ENCODE measurements at regions not wholly inside any gene's neighbourhood (a gene's known extent, or its start where the extent isn't known, plus 50 kb on each side); places are given as distances from the start of the nearest gene placed in this dataset.
"Not testable (repeated sequence)": the region's sequence is repeated elsewhere in the genome, so short reads cannot be mapped to it uniquely, and the experiment has no call there.

DNA sequence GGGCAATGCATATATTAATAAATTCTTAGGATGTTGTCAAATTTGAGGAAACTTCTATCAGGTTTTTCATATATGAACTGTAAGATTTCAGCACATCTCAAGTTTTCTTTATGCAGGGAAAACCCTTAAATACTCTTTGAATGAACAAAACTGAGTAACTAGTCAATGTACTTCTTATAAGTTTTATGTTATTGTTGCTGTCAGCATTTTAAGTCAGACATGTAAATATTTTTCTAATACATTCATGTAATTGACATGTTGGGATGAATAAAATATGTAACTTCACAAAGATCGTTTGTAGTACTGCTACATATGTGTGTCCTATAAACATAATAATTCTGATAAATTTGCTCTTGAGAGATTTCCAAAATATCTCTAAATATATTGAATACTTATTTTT, 109.6 kb downstream of the BMP4 start:
- Histone ChIP-seq H3K4me1 (ENCODE audit: control insufficient read depth in 3 of 3, insufficient read depth in 3 of 3, low read length in 3 of 3) (no peaks in the 10 kb centered on the region), H3K27me3 (ENCODE audit: control insufficient read depth in 3 of 3, insufficient read depth in 3 of 3, low read length in 3 of 3) (no peaks in the 10 kb centered on the region), H3K36me3 (ENCODE audit: control insufficient read depth in 3 of 3, insufficient read depth in 3 of 3, low read length in 3 of 3) (no peaks in the 10 kb centered on the region)

DNA sequence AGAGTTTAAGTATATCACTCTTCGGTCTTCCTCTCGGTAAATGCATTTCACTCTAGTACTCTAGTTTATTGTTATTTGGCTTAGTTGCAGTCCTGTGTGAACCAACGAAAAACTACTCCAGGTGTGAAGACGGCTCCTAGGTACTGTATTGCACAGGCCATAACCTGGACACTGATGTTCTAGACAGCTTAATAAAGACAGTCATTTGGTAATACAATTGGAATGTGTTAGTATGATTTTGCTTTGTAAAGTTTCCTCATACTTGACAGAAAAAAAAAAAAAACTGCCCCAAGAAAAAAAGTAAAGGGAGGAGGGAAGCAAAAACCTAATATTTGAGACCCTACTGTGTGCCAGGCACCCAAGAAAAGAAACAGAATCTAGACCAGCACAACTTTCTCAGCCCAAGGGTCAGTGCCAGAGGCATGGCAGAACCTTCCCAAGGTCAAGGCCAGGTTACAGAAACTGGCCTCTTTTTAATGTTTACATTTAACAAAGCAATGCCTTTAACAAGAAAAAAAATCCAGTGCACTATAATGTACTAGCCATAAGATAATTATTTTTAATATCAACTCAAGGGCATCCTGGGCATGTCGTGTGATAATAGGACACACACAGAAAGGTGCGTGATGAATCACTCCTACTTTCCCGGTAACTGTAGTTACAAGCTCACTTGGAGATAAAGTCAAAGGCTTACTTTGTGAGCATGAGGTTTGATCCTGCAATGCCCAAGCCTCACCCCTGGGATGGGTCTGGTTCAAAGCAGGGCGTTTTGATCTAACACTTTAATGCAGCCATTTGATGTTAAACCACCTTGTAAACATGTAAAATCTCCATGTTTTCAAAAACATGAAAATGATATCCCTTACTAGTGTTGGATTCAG, 110.6 kb downstream of the BMP4 start:
- Histone ChIP-seq H3K9me3 (ENCODE audit: control insufficient read depth in 3 of 3, low read length in 3 of 3) (no peaks in the 10 kb centered on the region), H3K4me1 (ENCODE audit: control insufficient read depth in 3 of 3, insufficient read depth in 3 of 3, low read length in 3 of 3) (no peaks in the 10 kb centered on the region), H3K27ac (ENCODE audit: low read depth, low read length) (no peak overlapping the region), H3K36me3 (ENCODE audit: control insufficient read depth in 3 of 3, insufficient read depth in 3 of 3, low read length in 3 of 3) (no peaks in the 10 kb centered on the region), H3K27me3 (ENCODE audit: control insufficient read depth in 3 of 3, insufficient read depth in 3 of 3, low read length in 3 of 3) (no peaks in the 10 kb centered on the region), H3K9ac (ENCODE audit: low read depth in 1 of 3, low read length in 3 of 3) (no peak overlapping the region), H3K4me3 (ENCODE audit: low read length in 3 of 3) (no peak overlapping the region)

More for the DNA sequence above, 109.6 kb downstream of the BMP4 start:
- Histone ChIP-seq H3K9me3 (ENCODE audit: control insufficient read depth in 3 of 3, low read length in 3 of 3) (no peaks in the 10 kb centered on the region), H3K4me3 (ENCODE audit: low read length in 3 of 3) (no peak overlapping the region), H3K9ac (ENCODE audit: low read depth in 1 of 3, low read length in 3 of 3) (no peak overlapping the region), H3K27ac (ENCODE audit: low read depth, low read length) (no peak overlapping the region)

DNA sequence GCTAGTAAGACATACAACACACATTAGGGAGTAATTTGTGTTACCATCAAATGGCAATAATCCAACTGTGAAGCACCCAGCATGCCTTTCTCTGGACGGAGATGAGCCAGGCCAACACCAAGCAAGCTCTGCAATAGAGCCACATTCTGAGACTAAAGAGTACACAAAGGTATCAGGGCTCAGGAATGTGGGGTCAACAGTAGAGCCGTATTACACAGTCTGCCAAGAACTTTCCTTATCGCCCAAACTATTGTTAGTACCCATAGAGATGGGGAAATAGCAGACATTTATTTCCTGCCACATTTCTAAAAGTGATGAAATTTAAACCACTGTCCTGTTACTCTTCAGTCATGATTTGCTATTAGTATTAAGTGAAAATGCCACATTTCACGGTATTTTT, 113.7 kb downstream of the BMP4 start:
- H3K9ac ChIP-seq (ENCODE audit: low read depth in 1 of 3, low read length in 3 of 3) = no peak overlapping the region

GRCh38 chr14:53841109-53842099, 115.2 kb downstream of the BMP4 start:
- no peak overlapping the region for H3K9ac ChIP-seq (ENCODE audit: low read depth in 1 of 3, low read length in 3 of 3)
- no peak overlapping the region for H3K4me3 ChIP-seq (ENCODE audit: low read length in 3 of 3)
- no peaks in the 10 kb centered on the region for H3K9me3 ChIP-seq (ENCODE audit: control insufficient read depth in 3 of 3, low read length in 3 of 3)
- H3K27ac ChIP-seq (ENCODE audit: low read depth, low read length) = no peak overlapping the region
- no peaks in the 10 kb centered on the region for H3K27me3 ChIP-seq (ENCODE audit: control insufficient read depth in 3 of 3, insufficient read depth in 3 of 3, low read length in 3 of 3)
- H3K36me3 ChIP-seq (ENCODE audit: control insufficient read depth in 3 of 3, insufficient read depth in 3 of 3, low read length in 3 of 3) = no peaks in the 10 kb centered on the region
- no peaks in the 10 kb centered on the region for H3K4me1 ChIP-seq (ENCODE audit: control insufficient read depth in 3 of 3, insufficient read depth in 3 of 3, low read length in 3 of 3)

More for the DNA sequence above, 113.7 kb downstream of the BMP4 start:
- no peak overlapping the region for H3K27ac ChIP-seq (ENCODE audit: low read depth, low read length)
- no peak overlapping the region for H3K4me3 ChIP-seq (ENCODE audit: low read length in 3 of 3)
- H3K36me3 ChIP-seq (ENCODE audit: control insufficient read depth in 3 of 3, insufficient read depth in 3 of 3, low read length in 3 of 3) = no peaks in the 10 kb centered on the region
- H3K9me3 ChIP-seq (ENCODE audit: control insufficient read depth in 3 of 3, low read length in 3 of 3) = no peaks in the 10 kb centered on the region
- no peaks in the 10 kb centered on the region for H3K4me1 ChIP-seq (ENCODE audit: control insufficient read depth in 3 of 3, insufficient read depth in 3 of 3, low read length in 3 of 3)
- H3K27me3 ChIP-seq (ENCODE audit: control insufficient read depth in 3 of 3, insufficient read depth in 3 of 3, low read length in 3 of 3) = no peaks in the 10 kb centered on the region

- Histone ChIP-seq H3K4me3 (ENCODE audit: low read length in 3 of 3) (no peak overlapping the region), H3K9me3 (ENCODE audit: control insufficient read depth in 3 of 3, low read length in 3 of 3) (no peaks in the 10 kb centered on the region), H3K4me1 (ENCODE audit: control insufficient read depth in 3 of 3, insufficient read depth in 3 of 3, low read length in 3 of 3) (no peaks in the 10 kb centered on the region), H3K27ac (ENCODE audit: low read depth, low read length) (no peak overlapping the region), H3K27me3 (ENCODE audit: control insufficient read depth in 3 of 3, insufficient read depth in 3 of 3, low read length in 3 of 3) (no peaks in the 10 kb centered on the region), H3K36me3 (ENCODE audit: control insufficient read depth in 3 of 3, insufficient read depth in 3 of 3, low read length in 3 of 3) (no peaks in the 10 kb centered on the region), H3K9ac (ENCODE audit: low read depth in 1 of 3, low read length in 3 of 3) (no peak overlapping the region)
These were observed 116.2 kb downstream of the BMP4 start for GRCh38 chr14:53840444-53840843.

GRCh38 chr14:53838374-53838773, 118.3 kb downstream of the BMP4 start:
- no peak overlapping the region for H3K9ac ChIP-seq (ENCODE audit: low read depth in 1 of 3, low read length in 3 of 3)
- no peaks in the 10 kb centered on the region for H3K27me3 ChIP-seq (ENCODE audit: control insufficient read depth in 3 of 3, insufficient read depth in 3 of 3, low read length in 3 of 3)
- H3K4me3 ChIP-seq (ENCODE audit: low read length in 3 of 3) = no peak overlapping the region
- no peaks in the 10 kb centered on the region for H3K4me1 ChIP-seq (ENCODE audit: control insufficient read depth in 3 of 3, insufficient read depth in 3 of 3, low read length in 3 of 3)
- H3K27ac ChIP-seq (ENCODE audit: low read depth, low read length) = no peak overlapping the region
- H3K9me3 ChIP-seq (ENCODE audit: control insufficient read depth in 3 of 3, low read length in 3 of 3) = no peaks in the 10 kb centered on the region
- H3K36me3 ChIP-seq (ENCODE audit: control insufficient read depth in 3 of 3, insufficient read depth in 3 of 3, low read length in 3 of 3) = no peaks in the 10 kb centered on the region

- H3K27me3 ChIP-seq (ENCODE audit: control insufficient read depth in 3 of 3, insufficient read depth in 3 of 3, low read length in 3 of 3); H3K27ac ChIP-seq (ENCODE audit: low read depth, low read length); H3K4me3 ChIP-seq (ENCODE audit: low read length in 3 of 3); H3K36me3 ChIP-seq (ENCODE audit: control insufficient read depth in 3 of 3, insufficient read depth in 3 of 3, low read length in 3 of 3); H3K9ac ChIP-seq (ENCODE audit: low read depth in 1 of 3, low read length in 3 of 3); H3K4me1 ChIP-seq (ENCODE audit: control insufficient read depth in 3 of 3, insufficient read depth in 3 of 3, low read length in 3 of 3); H3K9me3 ChIP-seq (ENCODE audit: control insufficient read depth in 3 of 3, low read length in 3 of 3): not testable (repeated sequence)
These were observed 119.0 kb downstream of the BMP4 start for GRCh38 chr14:53837656-53838055.

GRCh38 chr14:53836551-53836950, 120.1 kb downstream of the BMP4 start:
- no peaks in the 10 kb centered on the region for H3K9me3 ChIP-seq (ENCODE audit: control insufficient read depth in 3 of 3, low read length in 3 of 3)
- no peaks in the 10 kb centered on the region for H3K27me3 ChIP-seq (ENCODE audit: control insufficient read depth in 3 of 3, insufficient read depth in 3 of 3, low read length in 3 of 3)
- no peak overlapping the region for H3K27ac ChIP-seq (ENCODE audit: low read depth, low read length)
- H3K4me1 ChIP-seq (ENCODE audit: control insufficient read depth in 3 of 3, insufficient read depth in 3 of 3, low read length in 3 of 3) = no peaks in the 10 kb centered on the region
- H3K9ac ChIP-seq (ENCODE audit: low read depth in 1 of 3, low read length in 3 of 3) = no peak overlapping the region
- H3K36me3 ChIP-seq (ENCODE audit: control insufficient read depth in 3 of 3, insufficient read depth in 3 of 3, low read length in 3 of 3) = no peaks in the 10 kb centered on the region
- H3K4me3 ChIP-seq (ENCODE audit: low read length in 3 of 3) = no peak overlapping the region

GRCh38 chr14:53828820-53829219, 127.8 kb downstream of the BMP4 start:
- Histone ChIP-seq H3K4me1 (ENCODE audit: control insufficient read depth in 3 of 3, insufficient read depth in 3 of 3, low read length in 3 of 3) (no peaks in the 10 kb centered on the region), H3K9ac (ENCODE audit: low read depth in 1 of 3, low read length in 3 of 3) (no peak overlapping the region), H3K27me3 (ENCODE audit: control insufficient read depth in 3 of 3, insufficient read depth in 3 of 3, low read length in 3 of 3) (no peaks in the 10 kb centered on the region), H3K9me3 (ENCODE audit: control insufficient read depth in 3 of 3, low read length in 3 of 3) (no peaks in the 10 kb centered on the region), H3K4me3 (ENCODE audit: low read length in 3 of 3) (no peak overlapping the region), H3K27ac (ENCODE audit: low read depth, low read length) (no peak overlapping the region), H3K36me3 (ENCODE audit: control insufficient read depth in 3 of 3, insufficient read depth in 3 of 3, low read length in 3 of 3) (no peaks in the 10 kb centered on the region)

- Histone ChIP-seq H3K36me3 (ENCODE audit: control insufficient read depth in 3 of 3, insufficient read depth in 3 of 3, low read length in 3 of 3) (no peaks in the 10 kb centered on the region), H3K9ac (ENCODE audit: low read depth in 1 of 3, low read length in 3 of 3) (no peak overlapping the region), H3K27me3 (ENCODE audit: control insufficient read depth in 3 of 3, insufficient read depth in 3 of 3, low read length in 3 of 3) (no peaks in the 10 kb centered on the region)
These were observed 132.6 kb downstream of the BMP4 start for GRCh38 chr14:53824061-53824460.

More at GRCh38 chr14:53824061-53824460, 132.6 kb downstream of the BMP4 start:
- no peak overlapping the region for H3K27ac ChIP-seq (ENCODE audit: low read depth, low read length)
- no peaks in the 10 kb centered on the region for H3K9me3 ChIP-seq (ENCODE audit: control insufficient read depth in 3 of 3, low read length in 3 of 3)
- no peak overlapping the region for H3K4me3 ChIP-seq (ENCODE audit: low read length in 3 of 3)
- no peaks in the 10 kb centered on the region for H3K4me1 ChIP-seq (ENCODE audit: control insufficient read depth in 3 of 3, insufficient read depth in 3 of 3, low read length in 3 of 3)

Measured in skeletal muscle tissue (tissue), 3 donors.